RWPE1 (cell line): ENCODE measurements at regions not wholly inside any gene's neighbourhood (a gene's known extent, or its start where the extent isn't known, plus 50 kb on each side); places are given as distances from the start of the nearest gene placed in this dataset.

Experiments used
- CTCF ChIA-PET: fragments of 350-600 bp; sonication (Branson Sonifier 250); formaldehyde crosslinking; extraction: SDS; loops from one replicate; lab custom pipeline; 2021; lab: Yijun Ruan, JAX
- POLR2A ChIA-PET: fragments of 400-600 bp; formaldehyde crosslinking; extraction: SDS; loops from one replicate; lab custom pipeline; 2020; ENCODE audit warnings: antibody characterized with exemption; ENCODE audit not compliant: low non-redundant PET; lab: Yijun Ruan, JAX
- DNase-seq: peaks from one replicate; pipeline ENCODE4 v3.0.0; 2012; ENCODE audit warnings: low spot score
- H3K27ac ChIP-seq: fragments of 450-650 bp; 2 replicates; pipeline ENCODE4 v1.5.1; 2017
- CTCF ChIP-seq: fragments of 450-650 bp; conservative IDR thresholded peaks from 2 replicates; pipeline ENCODE4 v1.5.1; 2017; ENCODE audit warnings: low read depth, mild to moderate bottlenecking

GRCh38 chr20:1811621-1812498 lies 83.3 kb upstream of the SIRPA start:
- H3K27ac ChIP-seq, result peak overlapping the region; percentile 92
- POLR2A ChIA-PET, result no interaction called here
- no peak for TF ChIP-seq CTCF
- CTCF ChIA-PET, result interaction anchor here (0.6 to 2.4 kb wide), 6 partner anchors 9 to 1387 kb away, joined by 3 to 19 read pairs (median 3); no protein-coding TSS in a partner anchor
- no peak for DNase-seq

- H3K27ac ChIP-seq, result peak overlapping the region; percentile 92
- DNase-seq, result no peak
- POLR2A ChIA-PET, result no interaction called here
- CTCF ChIA-PET, result interaction anchor here (0.6 to 2.4 kb wide), 5 partner anchors 9 to 361 kb away, joined by 3 to 19 read pairs (median 5); no protein-coding TSS in a partner anchor
- no peak for TF ChIP-seq CTCF
These were observed 84.1 kb upstream of the SIRPA start for GRCh38 chr20:1810926-1811620.

- peak overlapping the region; percentile 92 for H3K27ac ChIP-seq
- no peak for TF ChIP-seq CTCF
- ChIA-PET CTCF (interaction anchor here (0.6 to 0.7 kb wide), 2 partner anchors 44 to 362 kb away, joined by 3 to 5 read pairs; no protein-coding TSS in a partner anchor), POLR2A (no interaction called here)
- no peak for DNase-seq
These were observed 84.7 kb upstream of the SIRPA start for GRCh38 chr20:1810572-1810925.

- peak; percentile 62 for DNase-seq
- POLR2A ChIA-PET, result no interaction called here
These were observed 85.3 kb upstream of the SIRPA start for GRCh38 chr20:1809611-1810510.

GRCh38 chr20:1809131-1809572 lies 86.1 kb upstream of the SIRPA start:
- POLR2A ChIA-PET, result no interaction called here
- DNase-seq, result peak; percentile 93
- TF ChIP-seq CTCF, result no peak
- CTCF ChIA-PET, result interaction anchor here (0.6 to 1.3 kb wide), 2 partner anchors 28 to 32 kb away, joined by 3 to 7 read pairs; no protein-coding TSS in a partner anchor
- H3K27ac ChIP-seq, result peak overlapping the region; percentile 92

More at GRCh38 chr20:1809611-1810510, 85.3 kb upstream of the SIRPA start:
- no peak for TF ChIP-seq CTCF
- peak overlapping the region; percentile 92 for H3K27ac ChIP-seq
- CTCF ChIA-PET, result interaction anchor here (0.6 to 1.3 kb wide), 4 partner anchors 13 to 362 kb away, joined by 3 to 7 read pairs (median 4); no protein-coding TSS in a partner anchor
